Suprapubic skin (tissue), 4 donors: ENCODE measurements at regions not wholly inside any gene's neighbourhood (a gene's known extent, or its start where the extent isn't known, plus 50 kb on each side); places are given as distances from the start of the nearest gene placed in this dataset.

ENCODE experiments used
- DNase-seq, 2 donors: peaks; one replicate each; pipeline ENCODE4 v3.0.0-alpha.2; 2019; ENCODE audit warnings: low spot score in 2 of 2
- H3K27ac ChIP-seq: fragments of 200-600 bp; sonication (generic); one replicate; pipeline ENCODE4 v1.5.1; 2019
- H3K27me3 ChIP-seq: fragments of 200-600 bp; sonication (generic); one replicate; pipeline ENCODE4 v1.5.1; 2019
- H3K36me3 ChIP-seq: fragments of 200-600 bp; sonication (generic); one replicate; pipeline ENCODE4 v1.5.1; 2019
- H3K4me1 ChIP-seq: fragments of 200-600 bp; sonication (generic); one replicate; pipeline ENCODE4 v1.5.1; 2019
- H3K4me3 ChIP-seq: fragments of 200-600 bp; sonication (generic); one replicate; pipeline ENCODE4 v1.5.1; 2019; ENCODE audit warnings: mild to moderate bottlenecking
- H3K9me3 ChIP-seq: fragments of 200-600 bp; sonication (generic); one replicate; pipeline ENCODE4 v1.5.1; 2019
- CTCF ChIP-seq, 2 donors: fragments of 200-600 bp in 1 of 2; fragments of 450-650 bp in 1 of 2; sonication (generic) in 1 of 2; IDR thresholded peaks; one replicate each; pipeline ENCODE4 v1.5.1; 2016 to 2019; ENCODE audit warnings: antibody characterized with exemption in 2 of 2, mild to moderate bottlenecking in 1 of 2, moderate library complexity in 1 of 2
- EP300 ChIP-seq: sonication (generic); formaldehyde crosslinking; IDR thresholded peaks from one replicate; pipeline ENCODE4 v1.6.1; 2017; ENCODE audit warnings: antibody characterized with exemption
- POLR2A ChIP-seq, 2 donors: fragments of 450-650 bp; IDR thresholded peaks; one replicate each; pipeline ENCODE4 v1.6.1; 2017; ENCODE audit warnings: antibody characterized with exemption in 2 of 2, mild to moderate bottlenecking in 2 of 2, moderate library complexity in 2 of 2
- POLR2AphosphoS5 ChIP-seq, 3 donors: sonication (generic); formaldehyde crosslinking; IDR thresholded peaks; one replicate each; pipeline ENCODE4 v1.6.1; 2017; ENCODE audit warnings: antibody characterized with exemption in 3 of 3
- WGBS: methylation state at CpG from one replicate; pipeline ENCODE4 v1.1.5; 2018; 5-methylcytosine and 5-hydroxymethylcytosine counted together

GRCh38 chr2:67658820-67659219, 261.7 kb downstream of the ETAA1 start:
- H3K4me1 ChIP-seq, result no peaks in the 10 kb centered on the region
- no peaks in the 10 kb centered on the region for H3K27me3 ChIP-seq
- TF ChIP-seq POLR2AphosphoS5 (IDR thresholded peaks at IDR 0.05) (no peak), CTCF (IDR thresholded peaks at IDR 0.05) (no peak), EP300 (no peak), POLR2A (IDR thresholded peaks at IDR 0.05) (no peak)
- no peaks in the 10 kb centered on the region for H3K36me3 ChIP-seq
- no peak overlapping the region for H3K27ac ChIP-seq
- peaks cover 4% of the 10 kb centered on the region for H3K9me3 ChIP-seq
- DNase-seq, result no peak
- no peak overlapping the region for H3K4me3 ChIP-seq

DNA sequence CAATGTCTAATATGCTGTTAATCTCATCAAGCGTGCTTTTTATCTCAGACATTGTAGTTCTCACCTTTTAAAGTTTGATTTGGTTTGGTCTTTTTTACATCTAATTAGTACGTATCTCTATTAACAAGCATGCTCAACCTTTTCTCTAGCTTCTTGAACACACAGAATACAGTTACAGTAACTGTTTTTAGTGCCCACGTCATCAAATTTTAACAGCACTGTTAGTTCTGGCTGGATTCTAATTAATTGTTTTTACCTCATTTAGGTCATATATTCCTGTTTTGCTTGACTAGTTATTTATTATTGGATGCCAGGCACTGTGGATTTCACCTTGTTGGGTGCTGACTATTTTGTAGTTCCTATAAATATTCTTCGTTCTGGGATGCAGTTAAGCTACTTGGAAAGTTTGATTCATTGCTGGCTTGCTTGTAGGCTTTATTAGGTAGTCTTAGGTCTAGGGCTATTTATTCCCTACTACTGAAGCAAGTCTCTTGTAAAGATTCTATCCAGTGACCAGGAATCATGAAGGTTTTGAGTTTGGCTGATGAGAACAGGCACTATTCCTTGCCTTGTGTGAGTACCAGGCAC, 263.0 kb downstream of the ETAA1 start:
- 96% methylated on average over 4 of the region's 4 CpGs for WGBS
- Histone ChIP-seq H3K36me3 (no peaks in the 10 kb centered on the region), H3K4me1 (no peaks in the 10 kb centered on the region), H3K27ac (no peak overlapping the region), H3K4me3 (no peak overlapping the region), H3K9me3 (peaks cover 4% of the 10 kb centered on the region), H3K27me3 (no peaks in the 10 kb centered on the region)
- DNase-seq, result no peak
- TF ChIP-seq POLR2AphosphoS5 (IDR thresholded peaks at IDR 0.05) (no peak), POLR2A (IDR thresholded peaks at IDR 0.05) (no peak), CTCF (IDR thresholded peaks at IDR 0.05) (no peak), EP300 (no peak)

GRCh38 chr2:67660871-67661270, 263.7 kb downstream of the ETAA1 start:
- TF ChIP-seq POLR2AphosphoS5 (IDR thresholded peaks at IDR 0.05) (no peak), CTCF (IDR thresholded peaks at IDR 0.05) (no peak), POLR2A (IDR thresholded peaks at IDR 0.05) (no peak), EP300 (no peak)
- no peak for DNase-seq
- Histone ChIP-seq H3K9me3 (peaks cover 4% of the 10 kb centered on the region), H3K4me1 (no peaks in the 10 kb centered on the region), H3K27ac (no peak overlapping the region), H3K4me3 (no peak overlapping the region), H3K27me3 (no peaks in the 10 kb centered on the region), H3K36me3 (no peaks in the 10 kb centered on the region)

DNA sequence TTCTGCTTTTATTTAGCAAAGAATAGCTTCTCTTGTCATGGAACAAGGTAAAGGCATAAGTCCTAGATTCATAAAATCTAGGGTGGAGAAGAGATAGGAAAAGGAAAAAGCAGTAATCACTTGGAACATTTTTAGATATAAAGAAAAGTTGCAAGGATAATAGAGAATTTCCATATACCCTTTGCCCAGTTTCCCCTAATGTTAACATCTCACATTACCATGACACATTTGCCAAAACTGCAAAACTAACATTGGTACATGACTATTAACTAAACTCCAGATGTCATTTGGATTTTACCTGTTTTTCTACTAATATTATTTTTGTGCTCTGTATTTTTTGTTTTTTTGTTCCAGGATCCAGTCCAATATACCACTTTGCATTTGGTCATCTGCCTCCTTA, 265.1 kb downstream of the ETAA1 start:
- no peaks in the 10 kb centered on the region for H3K36me3 ChIP-seq
- H3K4me1 ChIP-seq, result peaks cover 2% of the 10 kb centered on the region
- H3K27ac ChIP-seq, result no peak overlapping the region
- H3K27me3 ChIP-seq, result no peaks in the 10 kb centered on the region
- H3K4me3 ChIP-seq, result no peak overlapping the region
- peaks cover 4% of the 10 kb centered on the region for H3K9me3 ChIP-seq
- TF ChIP-seq CTCF (IDR thresholded peaks at IDR 0.05) (no peak), POLR2AphosphoS5 (IDR thresholded peaks at IDR 0.05) (no peak), POLR2A (IDR thresholded peaks at IDR 0.05) (no peak), EP300 (no peak)
- no peak for DNase-seq

GRCh38 chr2:67663776-67664175, 266.6 kb downstream of the ETAA1 start:
- DNase-seq, result no peak
- Histone ChIP-seq H3K27me3 (no peaks in the 10 kb centered on the region), H3K9me3 (peaks cover 4% of the 10 kb centered on the region), H3K4me1 (peaks cover 9% of the 10 kb centered on the region), H3K27ac (no peak overlapping the region), H3K36me3 (no peaks in the 10 kb centered on the region), H3K4me3 (no peak overlapping the region)
- TF ChIP-seq POLR2AphosphoS5 (IDR thresholded peaks at IDR 0.05) (no peak), POLR2A (IDR thresholded peaks at IDR 0.05) (no peak), CTCF (IDR thresholded peaks at IDR 0.05) (no peak), EP300 (no peak)
- WGBS, result 75% methylated on average over 2 of the region's 2 CpGs
